ENCODE measurements at regions not wholly inside any gene's neighbourhood (a gene's known extent, or its start where the extent isn't known, plus 50 kb on each side); places are given as distances from the start of the nearest gene placed in this dataset.
A peak's percentile ranks its signal among the peaks of the same experiment; 100 is the strongest.
"Not testable (repeated sequence)": the region's sequence is repeated elsewhere in the genome, so short reads cannot be mapped to it uniquely, and the experiment has no call there.

GRCh38 chr5:39712316-39713249 is 287.8 kb upstream of the DAB2 start:
- DNase-seq = no peak

DNA sequence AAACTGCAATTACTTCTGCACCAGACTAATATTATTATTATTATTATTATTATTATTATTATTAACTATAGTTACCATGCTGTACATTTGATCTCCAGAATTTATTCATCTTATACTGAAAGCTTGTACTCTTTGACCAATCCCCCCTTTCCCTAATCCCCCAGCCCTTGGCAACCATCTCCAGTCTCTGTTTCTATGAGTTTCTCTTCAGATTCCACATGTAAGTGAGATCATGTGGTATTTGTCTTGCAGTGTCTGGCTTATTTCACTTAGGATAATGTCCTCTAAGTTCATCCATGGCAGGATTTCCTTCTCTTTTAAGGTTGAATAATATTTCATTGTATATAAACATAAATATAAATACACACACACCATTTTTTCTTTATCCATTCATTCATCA is 287.0 kb upstream of the DAB2 start:
- no peak for DNase-seq

GRCh38 chr5:39709032-39709431 is 284.3 kb upstream of the DAB2 start:
- no peak for DNase-seq

DNA sequence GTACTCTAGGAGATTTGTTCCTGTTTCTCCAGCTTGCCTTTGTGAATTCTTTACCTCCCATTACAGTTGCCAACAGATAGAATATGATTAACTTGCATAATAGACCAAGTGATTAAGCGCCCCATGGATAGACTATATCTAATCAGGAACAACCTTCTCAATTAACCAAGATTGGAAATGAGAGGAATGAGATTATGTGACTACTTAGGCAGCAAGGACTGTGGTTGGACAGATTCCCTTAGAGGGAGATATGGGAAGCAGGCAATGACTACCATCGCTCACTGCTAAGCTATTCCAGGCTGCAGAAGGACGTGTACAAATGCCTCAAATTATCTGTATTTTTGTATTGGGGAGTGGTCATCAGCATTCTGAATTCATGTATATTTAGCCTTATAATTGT is 278.1 kb upstream of the DAB2 start:
- DNase-seq = no peak

GRCh38 chr5:39700523-39700922 is 275.7 kb upstream of the DAB2 start:
- no peak for DNase-seq

- DNase-seq = no peak
Observed at GRCh38 chr5:39698838-39699560, 274.2 kb upstream of the DAB2 start.

DNA sequence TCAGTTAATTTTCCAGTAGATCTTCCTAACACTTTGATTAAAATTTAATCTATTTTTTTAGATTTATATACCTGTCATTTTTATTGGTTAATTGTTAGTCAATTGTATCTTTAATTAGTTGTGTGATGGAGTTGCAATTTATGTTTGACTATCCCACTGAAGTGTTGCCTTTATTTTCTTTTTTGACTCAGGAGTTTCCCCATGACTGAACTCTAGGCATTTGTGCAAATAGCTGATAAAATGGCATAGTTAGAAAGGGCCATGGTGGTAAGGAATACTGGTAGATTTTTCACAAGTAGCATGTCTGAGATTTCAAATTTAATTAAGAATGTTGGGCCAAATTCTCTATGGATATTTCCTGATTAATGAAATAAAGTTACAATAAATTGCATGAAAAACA is 273.1 kb upstream of the DAB2 start:
- no peak for DNase-seq

- DNase-seq = no peak
Observed at GRCh38 chr5:39696672-39697398, 272.1 kb upstream of the DAB2 start.

GRCh38 chr5:39691993-39692392 is 267.2 kb upstream of the DAB2 start:
- DNase-seq = no peak

GRCh38 chr5:39691136-39691535 is 266.4 kb upstream of the DAB2 start:
- DNase-seq = no peak

DNA sequence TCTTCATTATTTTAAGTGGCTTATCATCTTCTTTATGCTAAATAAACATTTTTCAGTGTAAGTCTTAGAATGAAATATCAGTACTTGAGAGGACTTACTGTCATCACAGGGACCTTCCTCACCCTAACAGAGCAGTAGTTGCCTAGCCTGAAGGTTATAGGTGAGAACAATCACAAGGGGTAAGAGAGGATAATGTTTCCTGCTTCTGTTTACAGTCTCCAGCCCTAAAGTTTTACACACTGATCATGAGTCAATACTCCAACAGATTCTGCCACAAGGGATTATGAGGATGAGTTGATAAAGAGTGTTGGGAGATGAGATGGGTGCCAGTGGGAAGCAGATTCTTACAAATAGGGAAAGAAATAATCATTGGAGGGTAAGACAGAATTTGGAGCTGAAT is 265.1 kb upstream of the DAB2 start:
- DNase-seq = no peak

DNA sequence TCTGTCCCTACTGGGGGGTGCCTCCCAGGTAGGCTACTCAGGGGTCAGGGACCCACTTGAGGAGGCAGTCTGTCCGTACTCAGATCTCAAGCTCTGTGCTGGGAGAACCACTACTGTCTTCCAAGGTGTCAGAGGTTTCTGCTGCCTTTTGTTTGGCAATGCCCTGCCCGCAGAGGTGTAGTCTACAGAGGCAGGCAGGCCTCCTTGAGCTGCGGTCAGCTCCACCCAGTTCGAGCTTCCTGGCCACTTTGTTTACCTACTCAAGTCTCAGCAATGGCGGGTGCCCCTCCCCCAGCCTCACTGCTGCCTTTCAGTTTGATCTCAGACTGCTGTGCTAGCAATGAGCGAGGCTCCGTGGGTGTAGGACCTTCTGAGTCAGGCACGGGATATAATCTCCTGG is 263.1 kb upstream of the DAB2 start:
- not testable (repeated sequence) for DNase-seq

DNA sequence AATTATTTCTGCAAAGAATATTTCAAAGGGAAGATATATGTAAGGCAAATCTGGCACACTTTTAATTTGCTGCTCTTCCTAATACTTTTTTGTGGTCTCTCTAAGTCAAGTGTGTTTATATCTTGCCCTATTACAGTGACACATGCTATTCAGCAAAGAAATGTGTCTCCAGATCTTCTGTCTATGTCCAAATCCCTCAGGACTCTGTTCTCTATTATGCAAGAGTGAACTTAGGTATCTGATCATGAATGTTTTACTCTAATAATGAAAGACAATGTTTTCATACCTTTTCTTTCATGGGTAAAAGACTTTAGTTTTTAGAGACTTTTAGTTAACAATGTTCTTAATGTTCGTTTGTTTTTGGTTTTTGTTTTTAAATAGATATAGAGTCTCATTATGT is 255.4 kb upstream of the DAB2 start:
- no peak for DNase-seq

DNA sequence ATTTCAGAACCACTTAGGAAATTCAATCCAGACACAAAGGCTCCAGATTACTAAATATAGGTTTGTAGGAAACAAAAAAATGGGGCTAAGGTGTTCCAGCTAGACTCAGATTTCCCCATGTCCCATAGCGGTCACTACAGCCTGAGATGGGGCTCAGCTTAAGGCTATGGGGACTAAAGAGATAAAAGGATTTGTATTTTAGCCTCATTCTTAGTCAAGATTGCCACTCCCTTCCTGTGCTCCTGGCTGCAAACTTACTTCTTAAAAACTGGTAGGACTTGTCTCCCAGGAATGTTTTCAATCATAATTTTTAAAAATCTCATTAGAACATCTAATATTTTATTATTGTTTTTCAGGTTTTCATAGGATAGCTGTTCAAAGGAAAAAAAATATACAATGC is 253.8 kb upstream of the DAB2 start:
- DNase-seq = no peak

DNA sequence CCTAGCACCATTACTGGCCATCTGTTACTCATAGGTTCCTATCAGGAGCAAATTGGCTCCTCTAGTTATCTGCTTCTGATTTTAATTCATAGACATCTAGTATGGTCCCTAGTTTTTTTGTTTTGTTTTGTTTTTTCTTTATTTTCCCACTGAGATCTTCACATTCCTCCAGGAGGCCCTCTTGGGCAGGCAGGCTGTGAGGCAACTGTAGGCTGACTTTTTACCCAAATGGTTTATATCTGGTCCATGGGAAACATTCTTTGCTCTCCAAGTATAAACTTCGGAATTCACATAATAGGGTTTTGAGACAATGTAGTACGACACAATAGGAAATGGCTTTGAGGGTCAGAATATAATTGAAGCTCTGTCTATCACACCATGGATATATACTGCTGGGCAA is 250.9 kb upstream of the DAB2 start:
- no peak for DNase-seq

GRCh38 chr5:39674209-39675082 is 249.7 kb upstream of the DAB2 start:
- no peak for DNase-seq

GRCh38 chr5:39671561-39671961 is 246.8 kb upstream of the DAB2 start:
- DNase-seq = no peak

DNA sequence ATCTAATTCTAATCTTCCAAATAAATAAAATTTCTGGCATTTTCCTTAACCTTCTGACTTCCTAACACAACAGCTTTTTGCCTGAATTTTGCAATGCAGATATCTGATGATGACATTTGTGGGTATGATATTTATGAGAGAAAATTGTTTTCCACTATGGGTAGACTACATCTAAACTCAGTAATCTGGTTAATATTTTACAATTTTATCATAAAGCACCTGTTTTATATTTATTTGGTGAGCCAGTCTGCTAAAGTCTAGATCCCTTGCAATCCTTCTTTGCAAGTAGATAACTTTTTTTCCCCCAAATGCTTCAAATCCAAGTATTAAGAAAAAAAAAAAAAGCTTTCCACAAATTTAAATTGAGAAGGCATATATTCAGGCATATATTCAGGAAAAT is 246.2 kb upstream of the DAB2 start:
- DNase-seq = no peak

DNA sequence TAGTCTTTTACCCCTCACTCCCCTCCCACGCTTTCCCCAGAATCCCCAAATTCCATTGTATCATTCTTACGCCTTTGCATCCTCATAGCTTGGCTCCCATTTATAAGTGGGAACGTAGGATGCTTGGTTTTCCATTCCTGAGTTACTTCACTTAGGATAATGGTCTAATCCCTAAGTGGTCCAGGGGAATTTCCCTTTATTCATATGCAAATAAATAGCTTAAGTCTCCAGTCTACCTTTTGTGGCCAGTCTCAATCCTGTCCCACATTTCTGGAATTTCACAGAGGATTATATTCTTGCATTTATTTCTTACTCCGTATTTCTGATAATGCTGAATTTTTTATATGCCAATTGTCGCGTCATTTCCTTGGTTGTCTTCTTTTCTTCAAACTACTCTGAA is 245.6 kb upstream of the DAB2 start:
- no peak for DNase-seq

GRCh38 chr5:39668980-39669379 is 244.2 kb upstream of the DAB2 start:
- no peak for DNase-seq

DNA sequence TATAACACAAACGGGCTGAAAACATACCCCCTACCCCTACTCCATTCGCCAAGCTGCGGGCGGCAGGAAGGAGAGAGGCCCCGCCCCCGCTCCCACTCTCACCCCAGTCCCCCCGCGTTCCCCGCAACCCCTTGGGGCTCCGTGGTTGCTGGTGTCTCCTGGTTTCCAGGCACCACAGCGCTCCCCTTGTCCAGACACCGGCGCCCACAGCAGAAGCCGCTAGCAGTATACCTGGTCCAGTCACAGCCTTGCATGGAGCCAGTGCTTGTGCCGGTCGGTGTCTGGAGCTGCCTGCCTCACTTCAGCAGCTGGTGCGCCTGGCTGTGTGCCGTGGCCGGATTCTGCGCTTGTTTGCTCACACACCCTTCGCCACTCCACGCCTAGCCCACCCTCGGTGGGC is 240.5 kb upstream of the DAB2 start:
- peak in 1 of 56 donors; percentile 4 for DNase-seq
